Hematopoietic multipotent progenitor cell (in vitro differentiated cells): ENCODE measurements at regions not wholly inside any gene's neighbourhood (a gene's known extent, or its start where the extent isn't known, plus 50 kb on each side); places are given as distances from the start of the nearest gene placed in this dataset.
"Not testable (repeated sequence)": the region's sequence is repeated elsewhere in the genome, so short reads cannot be mapped to it uniquely, and the experiment has no call there.

Experiments used
- DNase-seq, 3 donors: peaks; one replicate each; pipeline ENCODE4 v3.0.0-alpha.2; 2011 to 2015; ENCODE audit warnings: low read depth in 2 of 3, low spot score in 2 of 3

GRCh38 chr7:67662804-67663203 is 666.2 kb downstream of the TYW1 start:
- no peak for DNase-seq

- no peak for DNase-seq
These were observed 667.0 kb downstream of the TYW1 start for GRCh38 chr7:67663644-67664043.

- DNase-seq: not testable (repeated sequence)
These were observed 669.7 kb downstream of the TYW1 start for GRCh38 chr7:67666359-67666758.

- DNase-seq: no peak
These were observed 674.4 kb downstream of the TYW1 start for GRCh38 chr7:67671006-67671548.

GRCh38 chr7:67673861-67674260 is 677.2 kb downstream of the TYW1 start:
- no peak for DNase-seq

- not testable (repeated sequence) for DNase-seq
These were observed 678.2 kb downstream of the TYW1 start for GRCh38 chr7:67674862-67675261.

- no peak for DNase-seq
These were observed 679.3 kb downstream of the TYW1 start for GRCh38 chr7:67675971-67676370.

GRCh38 chr7:67678419-67678818 is 681.8 kb downstream of the TYW1 start:
- no peak for DNase-seq

GRCh38 chr7:67683628-67684027 is 687.0 kb downstream of the TYW1 start:
- DNase-seq: no peak

- no peak for DNase-seq
These were observed 694.1 kb downstream of the TYW1 start for GRCh38 chr7:67690700-67691099.

- no peak for DNase-seq
These were observed 695.8 kb downstream of the TYW1 start for GRCh38 chr7:67692425-67692824.

GRCh38 chr7:67696124-67696523 is 699.5 kb downstream of the TYW1 start:
- DNase-seq: no peak

GRCh38 chr7:67696878-67697277 is 700.2 kb downstream of the TYW1 start:
- no peak for DNase-seq

- DNase-seq: no peak
These were observed 701.7 kb downstream of the TYW1 start for GRCh38 chr7:67698354-67698753.

GRCh38 chr7:67705850-67706249 is 709.2 kb downstream of the TYW1 start:
- no peak for DNase-seq

GRCh38 chr7:67711706-67712105 is 715.1 kb downstream of the TYW1 start:
- no peak for DNase-seq

- no peak for DNase-seq
These were observed 716.9 kb downstream of the TYW1 start for GRCh38 chr7:67713451-67714056.

GRCh38 chr7:67716729-67717128 is 720.1 kb downstream of the TYW1 start:
- DNase-seq: no peak

- no peak for DNase-seq
These were observed 727.0 kb downstream of the TYW1 start for GRCh38 chr7:67723591-67723990.

- no peak for DNase-seq
These were observed 727.8 kb downstream of the TYW1 start for GRCh38 chr7:67724435-67724834.

- DNase-seq: no peak
These were observed 728.3 kb downstream of the TYW1 start for GRCh38 chr7:67724955-67725354.

GRCh38 chr7:67725423-67725822 is 728.8 kb downstream of the TYW1 start:
- DNase-seq: no peak

- no peak for DNase-seq
These were observed 733.1 kb downstream of the TYW1 start for GRCh38 chr7:67729771-67730170.
